CMK (cell line): ENCODE measurements at regions not wholly inside any gene's neighbourhood (a gene's known extent, or its start where the extent isn't known, plus 50 kb on each side); places are given as distances from the start of the nearest gene placed in this dataset.
"Not testable (repeated sequence)": the region's sequence is repeated elsewhere in the genome, so short reads cannot be mapped to it uniquely, and the experiment has no call there.

Experiments used
- DNase-seq: peaks from one replicate; pipeline ENCODE4 v3.0.0-alpha.2; 2010; ENCODE audit warnings: low read depth

GRCh38 chr4:13986548-13986947, 359.0 kb upstream of the BOD1L1 start:
- DNase-seq, result no peak

GRCh38 chr4:13988353-13989305, 361.1 kb upstream of the BOD1L1 start:
- no peak for DNase-seq

- no peak for DNase-seq
Measured at GRCh38 chr4:13989501-13989900, 362.0 kb upstream of the BOD1L1 start.

GRCh38 chr4:13990596-13991589, 363.4 kb upstream of the BOD1L1 start:
- DNase-seq, result no peak

- no peak for DNase-seq
Measured at GRCh38 chr4:13992041-13992440, 364.5 kb upstream of the BOD1L1 start.

GRCh38 chr4:13992975-13993520, 365.5 kb upstream of the BOD1L1 start:
- DNase-seq, result no peak

GRCh38 chr4:13994016-13994415, 366.5 kb upstream of the BOD1L1 start:
- no peak for DNase-seq

- no peak for DNase-seq
Measured at GRCh38 chr4:13998850-13999445, 371.4 kb upstream of the BOD1L1 start.

- DNase-seq, result no peak
Measured at GRCh38 chr4:14000091-14000814, 372.7 kb upstream of the BOD1L1 start.

GRCh38 chr4:14002331-14002730, 374.8 kb upstream of the BOD1L1 start:
- DNase-seq, result not testable (repeated sequence)

- no peak for DNase-seq
Measured at GRCh38 chr4:14008494-14008893, 381.0 kb upstream of the BOD1L1 start.

GRCh38 chr4:14018191-14018853, 390.8 kb upstream of the BOD1L1 start:
- no peak for DNase-seq

- no peak for DNase-seq
Measured at GRCh38 chr4:14022456-14022855, 394.9 kb upstream of the BOD1L1 start.

GRCh38 chr4:14023036-14023435, 395.5 kb upstream of the BOD1L1 start:
- no peak for DNase-seq

- DNase-seq, result no peak
Measured at GRCh38 chr4:14023896-14024295, 396.4 kb upstream of the BOD1L1 start.

GRCh38 chr4:14025111-14025510, 397.6 kb upstream of the BOD1L1 start:
- DNase-seq, result no peak

GRCh38 chr4:14025891-14026290, 398.4 kb upstream of the BOD1L1 start:
- DNase-seq, result no peak

GRCh38 chr4:14028862-14029261, 401.3 kb upstream of the BOD1L1 start:
- no peak for DNase-seq

- no peak for DNase-seq
Measured at GRCh38 chr4:14035076-14035475, 407.6 kb upstream of the BOD1L1 start.

GRCh38 chr4:14043203-14043602, 415.7 kb upstream of the BOD1L1 start:
- no peak for DNase-seq

- no peak for DNase-seq
Measured at GRCh38 chr4:14046642-14047041, 419.1 kb upstream of the BOD1L1 start.
